Iris pigment epithelial cell (primary cell): ENCODE measurements at regions not wholly inside any gene's neighbourhood (a gene's known extent, or its start where the extent isn't known, plus 50 kb on each side); places are given as distances from the start of the nearest gene placed in this dataset.

Experiments used
- DNase-seq: peaks from one replicate; pipeline ENCODE4 v3.0.0-alpha.2; 2011; ENCODE audit warnings: low read depth

- DNase-seq: peak; percentile 23
Measured at GRCh38 chr7:106957766-106958165, 86.7 kb upstream of the PRKAR2B start.

GRCh38 chr7:106959753-106960152 lies 84.8 kb upstream of the PRKAR2B start:
- no peak for DNase-seq

GRCh38 chr7:106962751-106963150 lies 81.8 kb upstream of the PRKAR2B start:
- DNase-seq: no peak

GRCh38 chr7:106964466-106964865 lies 80.0 kb upstream of the PRKAR2B start:
- no peak for DNase-seq

GRCh38 chr7:106965108-106965507 lies 79.4 kb upstream of the PRKAR2B start:
- no peak for DNase-seq

GRCh38 chr7:106966121-106966520 lies 78.4 kb upstream of the PRKAR2B start:
- peak; percentile 6 for DNase-seq

GRCh38 chr7:106968160-106968559 lies 76.3 kb upstream of the PRKAR2B start:
- no peak for DNase-seq

- no peak for DNase-seq
Measured at GRCh38 chr7:106978425-106979420, 65.8 kb upstream of the PRKAR2B start.

GRCh38 chr7:106979551-106980357 lies 64.8 kb upstream of the PRKAR2B start:
- no peak for DNase-seq

- DNase-seq: no peak
Measured at GRCh38 chr7:106980358-106980685, 64.2 kb upstream of the PRKAR2B start.

GRCh38 chr7:106982415-106982814 lies 62.1 kb upstream of the PRKAR2B start:
- DNase-seq: no peak

- no peak for DNase-seq
Measured at GRCh38 chr7:106984034-106984433, 60.5 kb upstream of the PRKAR2B start.

- DNase-seq: no peak
Measured at GRCh38 chr7:106986450-106986977, 58.0 kb upstream of the PRKAR2B start.

GRCh38 chr7:106987777-106988176 lies 56.7 kb upstream of the PRKAR2B start:
- no peak for DNase-seq

GRCh38 chr7:106992511-106992910 lies 52.0 kb upstream of the PRKAR2B start:
- DNase-seq: no peak
